KMS-11 (cell line): ENCODE measurements at regions not wholly inside any gene's neighbourhood (a gene's known extent, or its start where the extent isn't known, plus 50 kb on each side); places are given as distances from the start of the nearest gene placed in this dataset.

Experiments
- H2AFZ ChIP-seq: fragments of 200-600 bp; sonication (generic); 2 replicates; pipeline ENCODE4 v1.6.1; 2016; ENCODE audit warnings: antibody characterized with exemption, mixed run types, low read depth
- H3K27ac ChIP-seq: fragments of 200-600 bp; sonication (generic); 2 replicates; pipeline ENCODE4 v1.6.1; 2016; ENCODE audit warnings: mild to moderate bottlenecking, mixed run types
- H3K27me3 ChIP-seq: fragments of 200-600 bp; sonication (generic); 2 replicates; pipeline ENCODE4 v1.6.1; 2017; ENCODE audit warnings: mild to moderate bottlenecking, low read depth, mixed run types, moderate library complexity; ENCODE audit not compliant: insufficient read depth
- H3K36me3 ChIP-seq: fragments of 200-600 bp; sonication (generic); 2 replicates; pipeline ENCODE4 v1.6.1; 2017; ENCODE audit warnings: mild to moderate bottlenecking, mixed run types; ENCODE audit not compliant: insufficient read depth
- H3K4me1 ChIP-seq: fragments of 200-600 bp; sonication (generic); 2 replicates; pipeline ENCODE4 v1.6.1; 2016; ENCODE audit warnings: mild to moderate bottlenecking, low read depth, mixed run types; ENCODE audit not compliant: poor library complexity, severe bottlenecking
- H3K4me2 ChIP-seq: fragments of 200-600 bp; sonication (generic); 2 replicates; pipeline ENCODE4 v1.7.0; 2016; ENCODE audit warnings: mild to moderate bottlenecking, mixed run types
- H3K4me3 ChIP-seq: fragments of 200-600 bp; sonication (generic); IDR thresholded peaks from 2 replicates; pipeline ENCODE4 v1.6.1; 2017; ENCODE audit warnings: low read depth, low read length, mixed read lengths; ENCODE audit not compliant: insufficient read depth
- H3K79me2 ChIP-seq: fragments of 200-600 bp; sonication (generic); 2 replicates; pipeline ENCODE4 v1.6.1; 2016; ENCODE audit warnings: low read depth, mixed run types; ENCODE audit not compliant: insufficient read depth
- H3K9ac ChIP-seq: fragments of 200-600 bp; sonication (generic); 2 replicates; pipeline ENCODE4 v1.6.1; 2016; ENCODE audit warnings: mild to moderate bottlenecking, mixed run types
- H4K20me1 ChIP-seq: fragments of 200-600 bp; sonication (generic); 2 replicates; pipeline ENCODE4 v1.6.1; 2016; ENCODE audit warnings: mild to moderate bottlenecking, mixed run types; ENCODE audit not compliant: insufficient read depth
- TF ChIP-seq, protein P1 (sequence below): fragments of 200-600 bp; sonication (generic); conservative IDR thresholded peaks from 2 replicates; pipeline ENCODE4 v1.6.1; 2017; ENCODE audit warnings: low read depth, mild to moderate bottlenecking, antibody characterized with exemption, low read length, moderate library complexity, mixed read lengths

DNA sequence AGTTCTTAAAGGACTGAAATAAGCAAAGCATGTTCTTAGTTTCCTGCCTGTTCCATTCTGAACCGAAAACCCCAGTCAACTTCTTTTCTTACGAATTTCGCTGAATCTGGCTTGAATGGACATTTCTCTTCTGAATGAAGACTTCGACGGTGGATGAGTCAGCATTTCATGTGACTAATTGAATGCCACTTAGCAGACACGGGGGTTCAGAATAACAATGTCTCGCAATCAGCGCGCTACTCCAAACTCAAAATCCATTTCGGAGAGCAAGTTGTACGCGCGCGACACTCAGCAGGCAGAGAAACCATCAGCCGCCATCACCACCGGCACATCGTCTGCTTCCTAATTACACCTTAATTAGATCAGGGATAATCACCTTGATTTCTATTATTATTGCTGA, 239.0 kb upstream of the KLF6 start:
- Histone ChIP-seq H3K36me3 (no peaks in the 10 kb centered on the region), H3K4me2 (no peak overlapping the region), H3K27ac (no peak overlapping the region), H3K9ac (no peak overlapping the region), H4K20me1 (no peaks in the 10 kb centered on the region), H3K79me2 (no peaks in the 10 kb centered on the region), H3K4me1 (no peaks in the 10 kb centered on the region), H3K27me3 (no peaks in the 10 kb centered on the region), H3K4me3 (no peak overlapping the region), H2AFZ (no peak overlapping the region)
- TF ChIP-seq, protein P1, sequence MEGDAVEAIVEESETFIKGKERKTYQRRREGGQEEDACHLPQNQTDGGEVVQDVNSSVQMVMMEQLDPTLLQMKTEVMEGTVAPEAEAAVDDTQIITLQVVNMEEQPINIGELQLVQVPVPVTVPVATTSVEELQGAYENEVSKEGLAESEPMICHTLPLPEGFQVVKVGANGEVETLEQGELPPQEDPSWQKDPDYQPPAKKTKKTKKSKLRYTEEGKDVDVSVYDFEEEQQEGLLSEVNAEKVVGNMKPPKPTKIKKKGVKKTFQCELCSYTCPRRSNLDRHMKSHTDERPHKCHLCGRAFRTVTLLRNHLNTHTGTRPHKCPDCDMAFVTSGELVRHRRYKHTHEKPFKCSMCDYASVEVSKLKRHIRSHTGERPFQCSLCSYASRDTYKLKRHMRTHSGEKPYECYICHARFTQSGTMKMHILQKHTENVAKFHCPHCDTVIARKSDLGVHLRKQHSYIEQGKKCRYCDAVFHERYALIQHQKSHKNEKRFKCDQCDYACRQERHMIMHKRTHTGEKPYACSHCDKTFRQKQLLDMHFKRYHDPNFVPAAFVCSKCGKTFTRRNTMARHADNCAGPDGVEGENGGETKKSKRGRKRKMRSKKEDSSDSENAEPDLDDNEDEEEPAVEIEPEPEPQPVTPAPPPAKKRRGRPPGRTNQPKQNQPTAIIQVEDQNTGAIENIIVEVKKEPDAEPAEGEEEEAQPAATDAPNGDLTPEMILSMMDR = no peak

DNA sequence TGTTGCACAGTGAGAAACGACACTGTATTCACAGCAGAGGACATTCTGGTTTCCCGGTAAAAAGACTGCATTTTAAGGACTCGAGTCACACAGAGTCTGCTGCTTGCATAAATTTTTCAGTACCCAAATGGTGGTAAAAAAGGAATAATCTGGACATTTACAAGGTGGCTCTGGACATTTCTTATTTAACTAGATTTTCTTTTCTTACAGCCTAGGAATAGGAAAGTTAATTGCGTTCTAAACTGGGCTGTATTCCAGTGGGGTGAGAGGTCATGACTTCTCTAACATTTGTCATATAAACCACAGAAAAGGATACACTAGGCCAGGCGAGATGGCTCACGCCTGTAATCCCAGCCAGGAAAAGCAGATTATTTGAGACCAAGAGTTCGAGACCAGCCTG, 237.5 kb upstream of the KLF6 start:
- Histone ChIP-seq H3K9ac (no peak overlapping the region), H3K36me3 (no peaks in the 10 kb centered on the region), H2AFZ (no peak overlapping the region), H3K79me2 (no peaks in the 10 kb centered on the region), H3K4me2 (no peak overlapping the region), H3K4me1 (no peaks in the 10 kb centered on the region), H3K27ac (no peak overlapping the region), H3K4me3 (no peak overlapping the region), H3K27me3 (no peaks in the 10 kb centered on the region), H4K20me1 (no peaks in the 10 kb centered on the region)
- TF ChIP-seq, protein P1 = no peak

DNA sequence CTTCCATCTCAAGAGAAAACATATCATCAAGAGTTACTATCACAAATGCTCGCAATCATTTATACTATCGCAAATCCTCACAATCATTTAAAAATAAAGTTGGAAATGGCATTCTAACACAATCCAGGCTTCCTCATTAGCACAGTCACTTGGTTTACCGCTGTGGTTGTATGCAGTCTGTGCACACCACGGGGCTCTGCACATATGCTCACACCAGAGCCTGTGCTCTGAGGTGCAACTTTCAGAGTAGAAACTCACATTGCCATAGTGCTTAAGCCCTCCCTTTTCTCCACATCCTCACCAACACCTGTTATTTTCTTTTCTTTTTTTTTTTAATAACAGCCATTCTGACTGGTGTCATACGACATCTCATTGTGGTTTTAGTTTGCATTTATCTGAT, 235.6 kb upstream of the KLF6 start:
- no peaks in the 10 kb centered on the region for H3K36me3 ChIP-seq
- no peaks in the 10 kb centered on the region for H4K20me1 ChIP-seq

DNA sequence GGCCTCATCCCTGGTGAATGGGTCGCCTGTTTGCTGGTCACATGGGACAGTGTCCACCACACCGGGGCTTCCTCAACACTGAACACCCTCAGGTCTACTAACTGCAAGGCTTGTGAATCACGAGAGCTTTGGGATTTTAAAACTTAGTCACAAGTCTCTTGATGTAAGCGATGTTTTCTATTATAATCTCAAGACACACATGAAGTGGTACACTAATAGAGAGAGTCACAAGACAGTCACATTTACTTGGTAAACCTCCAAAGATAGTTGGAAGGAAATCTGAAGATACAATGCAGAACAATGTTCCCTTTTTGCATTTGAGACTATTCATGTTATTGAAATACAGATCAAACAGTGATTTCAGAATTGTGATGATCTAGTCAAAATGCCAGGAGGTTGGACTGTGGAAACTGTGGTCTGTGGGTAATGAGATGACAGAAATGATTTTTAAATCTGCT, 233.1 kb upstream of the KLF6 start:
- H3K4me2 ChIP-seq = no peak overlapping the region
- H3K79me2 ChIP-seq = no peaks in the 10 kb centered on the region
- H3K27me3 ChIP-seq = no peaks in the 10 kb centered on the region

More for the DNA sequence above, 235.6 kb upstream of the KLF6 start:
- Histone ChIP-seq H3K4me3 (no peak overlapping the region), H2AFZ (no peak overlapping the region), H3K27me3 (no peaks in the 10 kb centered on the region), H3K27ac (no peak overlapping the region), H3K9ac (no peak overlapping the region), H3K79me2 (no peaks in the 10 kb centered on the region), H3K4me2 (no peak overlapping the region), H3K4me1 (no peaks in the 10 kb centered on the region)
- TF ChIP-seq, protein P1 = no peak

More for the DNA sequence above, 233.1 kb upstream of the KLF6 start:
- no peaks in the 10 kb centered on the region for H4K20me1 ChIP-seq
- H3K36me3 ChIP-seq = no peaks in the 10 kb centered on the region
- no peak overlapping the region for H3K27ac ChIP-seq
- no peak overlapping the region for H3K4me3 ChIP-seq
- no peaks in the 10 kb centered on the region for H3K4me1 ChIP-seq
- no peak overlapping the region for H2AFZ ChIP-seq
- no peak overlapping the region for H3K9ac ChIP-seq
- TF ChIP-seq, protein P1 = no peak
